ENCODE measurements at regions not wholly inside any gene's neighbourhood (a gene's known extent, or its start where the extent isn't known, plus 50 kb on each side); places are given as distances from the start of the nearest gene placed in this dataset.
"Not testable (repeated sequence)": the region's sequence is repeated elsewhere in the genome, so short reads cannot be mapped to it uniquely, and the experiment has no call there.

DNA sequence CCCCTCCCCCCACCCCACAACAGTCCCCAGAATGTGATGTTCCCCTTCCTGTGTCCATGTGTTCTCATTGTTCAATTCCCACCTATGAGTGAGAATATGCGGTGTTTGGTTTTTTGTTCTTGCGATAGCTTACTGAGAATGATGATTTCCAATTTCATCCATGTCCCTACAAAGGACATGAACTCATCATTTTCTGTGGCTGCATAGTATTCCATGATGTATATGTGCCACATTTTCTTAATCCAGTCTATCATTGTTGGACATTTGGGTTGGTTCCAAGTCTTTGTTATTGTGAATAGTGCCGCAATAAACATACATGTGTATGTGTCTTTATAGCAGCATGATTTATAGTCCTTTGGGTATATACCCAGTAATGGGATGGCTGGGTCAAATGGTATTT is 308.2 kb downstream of the ZNF536 start:
- TF ChIP-seq, protein P1, sequence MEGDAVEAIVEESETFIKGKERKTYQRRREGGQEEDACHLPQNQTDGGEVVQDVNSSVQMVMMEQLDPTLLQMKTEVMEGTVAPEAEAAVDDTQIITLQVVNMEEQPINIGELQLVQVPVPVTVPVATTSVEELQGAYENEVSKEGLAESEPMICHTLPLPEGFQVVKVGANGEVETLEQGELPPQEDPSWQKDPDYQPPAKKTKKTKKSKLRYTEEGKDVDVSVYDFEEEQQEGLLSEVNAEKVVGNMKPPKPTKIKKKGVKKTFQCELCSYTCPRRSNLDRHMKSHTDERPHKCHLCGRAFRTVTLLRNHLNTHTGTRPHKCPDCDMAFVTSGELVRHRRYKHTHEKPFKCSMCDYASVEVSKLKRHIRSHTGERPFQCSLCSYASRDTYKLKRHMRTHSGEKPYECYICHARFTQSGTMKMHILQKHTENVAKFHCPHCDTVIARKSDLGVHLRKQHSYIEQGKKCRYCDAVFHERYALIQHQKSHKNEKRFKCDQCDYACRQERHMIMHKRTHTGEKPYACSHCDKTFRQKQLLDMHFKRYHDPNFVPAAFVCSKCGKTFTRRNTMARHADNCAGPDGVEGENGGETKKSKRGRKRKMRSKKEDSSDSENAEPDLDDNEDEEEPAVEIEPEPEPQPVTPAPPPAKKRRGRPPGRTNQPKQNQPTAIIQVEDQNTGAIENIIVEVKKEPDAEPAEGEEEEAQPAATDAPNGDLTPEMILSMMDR (IDR thresholded peaks at IDR 0.05): not testable (repeated sequence)
- TF ChIP-seq POLR2AphosphoS5 (IDR thresholded peaks at IDR 0.05; ENCODE audit: low read depth, low read length); TCF7L2 (IDR thresholded peaks at IDR 0.05; ENCODE audit: low read depth, low read length); SIN3A (IDR thresholded peaks at IDR 0.05; ENCODE audit: borderline replicate concordance, insufficient read depth, low read depth, low read length); REST (IDR thresholded peaks at IDR 0.05; ENCODE audit: insufficient read depth in 1 of 2, low read depth in 2 of 2, low read length in 1 of 2): not testable (repeated sequence)

Data from Panc1 (cell line).